ENCODE measurements at regions not wholly inside any gene's neighbourhood (a gene's known extent, or its start where the extent isn't known, plus 50 kb on each side); places are given as distances from the start of the nearest gene placed in this dataset.
A peak's percentile ranks its signal among the peaks of the same experiment; 100 is the strongest.

DNA sequence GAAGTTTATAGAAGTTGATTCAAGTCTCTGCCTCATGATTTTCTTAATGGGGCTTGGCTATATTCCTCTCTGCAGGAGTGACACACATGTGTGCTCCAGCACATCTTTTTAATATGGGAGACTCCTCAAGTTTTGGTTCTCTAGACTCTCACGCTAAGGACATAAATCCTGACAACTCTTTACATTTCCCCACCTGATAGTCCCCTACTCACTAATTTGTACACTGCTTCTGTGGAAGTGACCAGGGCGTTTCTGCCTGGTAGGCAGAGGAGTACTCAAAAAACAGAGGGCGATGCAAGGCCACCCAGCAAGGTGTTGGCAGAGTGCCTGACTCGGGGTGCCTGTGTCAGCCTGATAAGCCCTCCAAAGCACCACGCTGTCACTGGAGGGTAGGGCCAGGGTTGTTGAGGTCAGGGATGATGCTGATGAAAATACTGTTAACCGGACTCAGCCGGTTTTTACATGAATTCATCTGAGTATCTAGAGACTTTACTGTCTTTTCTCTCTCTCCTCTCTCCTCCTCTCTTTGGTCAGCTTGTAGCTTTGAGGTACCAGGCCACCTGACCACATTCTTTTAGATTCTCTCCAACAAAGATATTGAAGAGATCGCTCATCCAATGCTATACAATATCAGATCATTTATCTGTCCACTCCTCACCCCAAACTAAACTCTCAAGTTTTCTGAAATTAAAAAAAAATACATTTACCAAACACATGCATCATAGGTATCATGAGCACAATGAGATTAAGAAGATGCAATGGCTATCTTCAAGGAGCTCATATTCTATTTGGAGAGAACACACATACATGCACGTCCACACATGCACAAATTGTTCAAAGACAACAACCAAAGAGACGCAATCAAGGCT lies 205.2 kb downstream of the PIK3R1 start:
- Histone ChIP-seq H3K4me3 (ENCODE audit: control insufficient read depth in 1 of 7, extremely low read depth in 1 of 7, insufficient read depth in 4 of 7, low read depth in 2 of 7, low read length in 6 of 7) (no peak overlapping the region), H3K36me3 (ENCODE audit: control insufficient read depth in 4 of 4, insufficient read depth in 4 of 4, low read length in 3 of 4) (no peaks in the 10 kb centered on the region), H3K27me3 (replicated peaks in 2 of 5; ENCODE audit: control insufficient read depth in 4 of 5, insufficient read depth in 5 of 5, low read length in 4 of 5) (no peaks in the 10 kb centered on the region), H3K4me1 (ENCODE audit: control extremely low read depth in 1 of 4, control insufficient read depth in 4 of 4, insufficient read depth in 4 of 4, low read length in 3 of 4) (peaks cover 5 to 38% (median 23%) of the 10 kb centered on the region in 4 experiments), H3K9me3 (ENCODE audit: control extremely low read depth in 1 of 5, control insufficient read depth in 4 of 5, insufficient read depth in 2 of 5, low read depth in 1 of 5, low read length in 4 of 5) (no peaks in the 10 kb centered on the region), H3K27ac (ENCODE audit: insufficient read depth in 1 of 2, low read depth in 1 of 2, low read length in 2 of 2, poor library complexity in 1 of 2, severe bottlenecking in 2 of 2) (peak overlapping the region in 1 of 2 experiments; percentile 74)
- CTCF ChIA-PET, result interaction anchor here (1.1 to 2.2 kb wide), 2 partner anchors 12 to 15 kb away, joined by 3 to 6 read pairs; no protein-coding TSS in a partner anchor
- peak; percentile 83 to 92 (median 92) for DNase-seq
- WGBS (ENCODE audit: insufficient coverage), result 2% methylated on average over 5 of the region's 10 CpGs
- POLR2A ChIA-PET, result interaction anchor here (1.4 kb wide), 1 partner anchor 133 kb away, joined by 3 read pairs; no protein-coding TSS in a partner anchor

DNA sequence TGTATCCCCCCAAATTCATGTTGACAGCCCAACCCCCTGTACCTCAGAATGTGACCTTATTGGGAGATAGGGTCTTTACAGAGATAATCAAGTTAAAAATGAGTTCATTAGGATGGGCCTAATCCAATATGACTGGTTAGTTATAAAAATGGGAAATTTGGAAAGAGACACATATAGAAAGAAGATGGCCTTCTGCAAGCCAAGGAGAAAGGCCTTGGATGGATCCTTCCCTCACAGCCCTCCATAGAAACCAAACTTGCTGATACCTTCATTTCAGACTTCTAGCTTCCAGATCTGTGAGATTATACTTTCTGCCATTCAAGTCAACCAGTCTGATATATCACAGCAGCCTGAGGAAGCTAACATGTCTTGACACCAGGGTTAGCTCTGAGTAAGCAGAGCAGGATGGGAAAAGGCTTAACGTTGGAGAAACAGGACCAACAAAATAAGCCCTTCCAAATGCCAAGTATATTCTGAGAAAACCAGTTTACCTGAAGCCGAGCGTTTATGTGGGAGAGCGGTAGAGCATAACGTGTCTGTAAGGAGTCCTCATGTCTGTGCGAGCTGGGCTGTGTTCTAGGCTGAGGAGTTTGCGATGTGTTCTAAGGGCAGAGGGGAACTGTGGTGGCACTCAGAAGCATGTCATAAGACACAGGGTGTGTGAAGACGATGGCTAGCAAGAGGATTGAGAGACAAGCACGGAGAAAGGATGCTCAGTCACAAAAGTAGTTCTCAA lies 206.1 kb downstream of the PIK3R1 start:
- H3K4me3 ChIP-seq (ENCODE audit: control insufficient read depth in 1 of 7, extremely low read depth in 1 of 7, insufficient read depth in 4 of 7, low read depth in 2 of 7, low read length in 6 of 7), result no peak overlapping the region
- no peaks in the 10 kb centered on the region for H3K27me3 ChIP-seq (replicated peaks in 2 of 5; ENCODE audit: control insufficient read depth in 4 of 5, insufficient read depth in 5 of 5, low read length in 4 of 5)
- CTCF ChIA-PET, result interaction anchor here (1.1 kb wide), 1 partner anchor 13 kb away, joined by 3 read pairs; no protein-coding TSS in a partner anchor
- H3K36me3 ChIP-seq (ENCODE audit: control insufficient read depth in 4 of 4, insufficient read depth in 4 of 4, low read length in 3 of 4), result no peaks in the 10 kb centered on the region
- 98% methylated on average over 9 of the region's 9 CpGs for WGBS (ENCODE audit: insufficient coverage)
- DNase-seq, result no peak
- POLR2A ChIA-PET, result no interaction called here
- peak overlapping the region in 1 of 2 experiments; percentile 74 for H3K27ac ChIP-seq (ENCODE audit: insufficient read depth in 1 of 2, low read depth in 1 of 2, low read length in 2 of 2, poor library complexity in 1 of 2, severe bottlenecking in 2 of 2)
- H3K4me1 ChIP-seq (ENCODE audit: control extremely low read depth in 1 of 4, control insufficient read depth in 4 of 4, insufficient read depth in 4 of 4, low read length in 3 of 4), result peaks cover 5 to 39% (median 24%) of the 10 kb centered on the region in 4 experiments
- H3K9me3 ChIP-seq (ENCODE audit: control extremely low read depth in 1 of 5, control insufficient read depth in 4 of 5, insufficient read depth in 2 of 5, low read depth in 1 of 5, low read length in 4 of 5), result no peaks in the 10 kb centered on the region

GRCh38 chr5:68423154-68423811 lies 207.7 kb downstream of the PIK3R1 start:
- peak overlapping the region in 1 of 2 experiments; percentile 44 for H3K27ac ChIP-seq (ENCODE audit: insufficient read depth in 1 of 2, low read depth in 1 of 2, low read length in 2 of 2, poor library complexity in 1 of 2, severe bottlenecking in 2 of 2)

DNA sequence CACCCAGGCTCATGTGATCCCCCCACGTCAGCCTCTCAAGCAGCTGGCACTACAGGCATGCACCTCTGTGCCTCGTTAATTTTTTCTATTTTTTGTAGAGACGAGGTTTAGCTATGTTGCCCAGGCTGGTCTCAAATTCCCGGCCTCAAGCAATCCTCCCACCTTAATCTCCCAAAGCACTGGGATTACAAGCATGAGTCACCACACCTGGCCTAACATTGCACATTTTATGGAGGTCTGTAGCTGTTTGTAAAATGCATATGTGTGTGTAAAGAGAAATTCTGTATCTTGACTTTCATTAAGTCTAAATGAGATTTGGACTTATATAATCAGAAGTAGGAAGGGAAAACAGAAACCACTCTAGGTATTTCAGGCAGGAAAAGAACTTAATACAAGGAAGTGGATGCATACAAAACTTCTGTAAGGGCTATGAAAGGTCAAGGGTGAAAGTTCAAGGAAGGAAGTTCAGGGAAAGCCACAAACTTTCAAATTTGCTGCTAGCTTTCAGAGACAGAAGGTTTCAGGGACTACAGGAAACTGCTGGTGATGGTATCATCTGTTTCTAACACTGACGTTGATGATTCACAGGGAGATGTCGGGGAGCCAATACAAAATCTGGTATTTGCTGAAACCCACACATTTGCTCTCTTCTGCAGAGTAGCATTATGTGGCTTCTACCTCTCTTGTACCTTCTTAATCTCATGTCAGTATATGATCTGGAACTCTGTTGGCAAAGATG lies 209.4 kb downstream of the PIK3R1 start:
- Histone ChIP-seq H3K36me3 (ENCODE audit: control insufficient read depth in 4 of 4, insufficient read depth in 4 of 4, low read length in 3 of 4) (no peaks in the 10 kb centered on the region), H3K27me3 (replicated peaks in 2 of 5; ENCODE audit: control insufficient read depth in 4 of 5, insufficient read depth in 5 of 5, low read length in 4 of 5) (no peaks in the 10 kb centered on the region), H3K9me3 (ENCODE audit: control extremely low read depth in 1 of 5, control insufficient read depth in 4 of 5, insufficient read depth in 2 of 5, low read depth in 1 of 5, low read length in 4 of 5) (no peaks in the 10 kb centered on the region), H3K27ac (ENCODE audit: insufficient read depth in 1 of 2, low read depth in 1 of 2, low read length in 2 of 2, poor library complexity in 1 of 2, severe bottlenecking in 2 of 2) (peak overlapping the region in 1 of 2 experiments; percentile 18), H3K4me3 (ENCODE audit: control insufficient read depth in 1 of 7, extremely low read depth in 1 of 7, insufficient read depth in 4 of 7, low read depth in 2 of 7, low read length in 6 of 7) (no peak overlapping the region), H3K4me1 (ENCODE audit: control extremely low read depth in 1 of 4, control insufficient read depth in 4 of 4, insufficient read depth in 4 of 4, low read length in 3 of 4) (peaks cover 5 to 32% (median 21%) of the 10 kb centered on the region in 4 experiments)
- ChIA-PET POLR2A (interaction anchor here (0.6 kb wide), 1 partner anchor 9 kb away, joined by 3 read pairs; no protein-coding TSS in a partner anchor), CTCF (interaction anchor here (1.3 kb wide), 1 partner anchor 25 kb away, joined by 3 read pairs; no protein-coding TSS in a partner anchor)
- WGBS (ENCODE audit: insufficient coverage), result 41% methylated on average over 4 of the region's 6 CpGs
- peak in 2 of 3 donors; percentile 78 to 85 for DNase-seq

More at GRCh38 chr5:68423154-68423811, 207.7 kb downstream of the PIK3R1 start:
- no peak overlapping the region for H3K4me3 ChIP-seq (ENCODE audit: control insufficient read depth in 1 of 7, extremely low read depth in 1 of 7, insufficient read depth in 4 of 7, low read depth in 2 of 7, low read length in 6 of 7)
- no peaks in the 10 kb centered on the region for H3K36me3 ChIP-seq (ENCODE audit: control insufficient read depth in 4 of 4, insufficient read depth in 4 of 4, low read length in 3 of 4)
- H3K27me3 ChIP-seq (replicated peaks in 2 of 5; ENCODE audit: control insufficient read depth in 4 of 5, insufficient read depth in 5 of 5, low read length in 4 of 5), result no peaks in the 10 kb centered on the region
- ChIA-PET POLR2A (no interaction called here), CTCF (interaction anchor here (1.3 kb wide), 1 partner anchor 23 kb away, joined by 3 read pairs; no protein-coding TSS in a partner anchor)
- WGBS (ENCODE audit: insufficient coverage), result 100% methylated on average over 5 of the region's 6 CpGs
- H3K4me1 ChIP-seq (ENCODE audit: control extremely low read depth in 1 of 4, control insufficient read depth in 4 of 4, insufficient read depth in 4 of 4, low read length in 3 of 4), result peaks cover 5 to 39% (median 24%) of the 10 kb centered on the region in 4 experiments
- H3K9me3 ChIP-seq (ENCODE audit: control extremely low read depth in 1 of 5, control insufficient read depth in 4 of 5, insufficient read depth in 2 of 5, low read depth in 1 of 5, low read length in 4 of 5), result no peaks in the 10 kb centered on the region
- DNase-seq, result no peak

DNA sequence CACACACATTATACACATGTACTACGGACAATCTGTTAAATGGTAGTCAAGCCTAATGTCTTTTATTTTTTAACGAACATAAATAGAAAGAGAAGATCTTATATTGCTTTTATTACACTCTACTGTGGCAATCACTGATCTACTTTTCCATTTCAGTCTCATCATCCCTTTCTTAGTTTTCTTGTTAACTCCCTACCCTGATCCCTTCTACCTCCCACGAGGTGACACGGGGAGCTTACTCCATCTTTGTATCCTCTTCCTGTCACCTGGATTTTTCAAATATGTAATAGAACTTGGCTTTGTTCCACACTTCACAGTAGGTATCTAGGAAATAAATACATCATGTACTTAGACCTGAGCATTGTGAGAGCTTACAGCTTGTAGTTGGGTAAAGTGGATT lies 211.0 kb downstream of the PIK3R1 start:
- Histone ChIP-seq H3K27me3 (replicated peaks in 2 of 5; ENCODE audit: control insufficient read depth in 4 of 5, insufficient read depth in 5 of 5, low read length in 4 of 5) (no peaks in the 10 kb centered on the region), H3K4me3 (ENCODE audit: control insufficient read depth in 1 of 7, extremely low read depth in 1 of 7, insufficient read depth in 4 of 7, low read depth in 2 of 7, low read length in 6 of 7) (no peak overlapping the region), H3K36me3 (ENCODE audit: control insufficient read depth in 4 of 4, insufficient read depth in 4 of 4, low read length in 3 of 4) (no peaks in the 10 kb centered on the region), H3K27ac (ENCODE audit: insufficient read depth in 1 of 2, low read depth in 1 of 2, low read length in 2 of 2, poor library complexity in 1 of 2, severe bottlenecking in 2 of 2) (no peak overlapping the region), H3K4me1 (ENCODE audit: control extremely low read depth in 1 of 4, control insufficient read depth in 4 of 4, insufficient read depth in 4 of 4, low read length in 3 of 4) (peaks cover 5 to 16% (median 11%) of the 10 kb centered on the region in 4 experiments), H3K9me3 (ENCODE audit: control extremely low read depth in 1 of 5, control insufficient read depth in 4 of 5, insufficient read depth in 2 of 5, low read depth in 1 of 5, low read length in 4 of 5) (no peaks in the 10 kb centered on the region)
- no peak for DNase-seq
- CTCF ChIA-PET, result interaction anchor here (1.4 to 3.8 kb wide), 2 partner anchors 8 to 49 kb away, joined by 3 to 19 read pairs; no protein-coding TSS in a partner anchor
- 85% methylated on average over 2 of the region's 4 CpGs for WGBS (ENCODE audit: insufficient coverage)
- POLR2A ChIA-PET, result no interaction called here

DNA sequence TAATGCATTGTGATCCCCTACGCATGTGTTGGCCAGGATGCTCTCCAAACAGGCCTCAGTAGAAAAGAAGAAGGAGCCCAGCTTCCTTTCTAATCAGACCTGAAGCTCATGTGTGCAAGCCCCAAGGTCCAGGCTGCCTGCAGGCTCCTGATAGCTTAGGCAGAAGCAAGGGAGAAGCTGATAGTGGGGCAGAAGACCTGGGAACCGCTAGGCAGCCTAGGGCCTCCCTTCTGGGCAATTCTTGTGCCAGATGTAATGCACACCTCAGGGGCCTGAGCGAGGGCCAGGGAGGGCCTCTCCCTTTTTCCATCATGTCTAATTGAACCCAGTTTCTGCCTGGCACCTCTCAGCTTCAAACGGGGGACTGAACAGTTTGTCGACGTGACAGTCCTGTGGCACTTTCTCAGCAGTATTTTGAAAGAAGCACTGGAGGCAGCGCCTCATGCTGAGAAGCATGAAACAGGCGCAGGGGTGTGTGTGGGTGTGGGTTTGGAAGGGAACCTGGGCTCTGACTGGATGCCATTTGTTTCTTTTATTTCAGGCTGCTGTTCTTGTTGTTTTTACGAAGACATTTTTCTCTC lies 212.8 kb downstream of the PIK3R1 start:
- Histone ChIP-seq H3K36me3 (ENCODE audit: control insufficient read depth in 4 of 4, insufficient read depth in 4 of 4, low read length in 3 of 4) (no peaks in the 10 kb centered on the region), H3K27me3 (replicated peaks in 2 of 5; ENCODE audit: control insufficient read depth in 4 of 5, insufficient read depth in 5 of 5, low read length in 4 of 5) (no peaks in the 10 kb centered on the region), H3K9me3 (ENCODE audit: control extremely low read depth in 1 of 5, control insufficient read depth in 4 of 5, insufficient read depth in 2 of 5, low read depth in 1 of 5, low read length in 4 of 5) (no peaks in the 10 kb centered on the region), H3K4me1 (ENCODE audit: control extremely low read depth in 1 of 4, control insufficient read depth in 4 of 4, insufficient read depth in 4 of 4, low read length in 3 of 4) (peaks cover 5 to 12% (median 11%) of the 10 kb centered on the region in 4 experiments), H3K27ac (ENCODE audit: insufficient read depth in 1 of 2, low read depth in 1 of 2, low read length in 2 of 2, poor library complexity in 1 of 2, severe bottlenecking in 2 of 2) (no peak overlapping the region), H3K4me3 (ENCODE audit: control insufficient read depth in 1 of 7, extremely low read depth in 1 of 7, insufficient read depth in 4 of 7, low read depth in 2 of 7, low read length in 6 of 7) (no peak overlapping the region)
- CTCF ChIA-PET, result interaction anchor here (0.7 to 3.8 kb wide), 4 partner anchors 9 to 160 kb away, joined by 3 to 19 read pairs (median 3); no protein-coding TSS in a partner anchor
- 97% methylated on average over 8 of the region's 9 CpGs for WGBS (ENCODE audit: insufficient coverage)
- DNase-seq, result peak in 2 of 3 donors; percentile 62 to 80
- POLR2A ChIA-PET, result no interaction called here

Measured in common myeloid progenitor, CD34-positive (primary cell).